HepG2 (cell line): ENCODE measurements at regions not wholly inside any gene's neighbourhood (a gene's known extent, or its start where the extent isn't known, plus 50 kb on each side); places are given as distances from the start of the nearest gene placed in this dataset.

Experiments used
- ADNP ChIP-seq: sonication (generic); formaldehyde crosslinking; IDR thresholded peaks from 2 replicates; pipeline ENCODE4 v1.4.0; 2020; ENCODE audit warnings: missing genetic modification reagents
- FOXA3 ChIP-seq: IDR thresholded peaks from 2 replicates; pipeline ENCODE4 v1.6.1; 2016; ENCODE audit warnings: missing genetic modification reagents, missing compliant biosample characterization
- FOXO4 ChIP-seq: sonication (generic); formaldehyde crosslinking; conservative IDR thresholded peaks from 2 replicates; pipeline ENCODE4 v1.8.1; 2023; ENCODE audit warnings: missing genetic modification reagents
- FOXP1 ChIP-seq, 2 experiments: fragments of 450-650 bp in 1 of 2; IDR thresholded peaks; 2 replicates each; pipeline ENCODE4 v1.6.1; 2017 to 2018; ENCODE audit warnings: antibody characterized with exemption in 1 of 2
- IRX3 ChIP-seq: sonication (generic); formaldehyde crosslinking; IDR thresholded peaks from 2 replicates; pipeline ENCODE4 v1.8.1; 2023; ENCODE audit warnings: mild to moderate bottlenecking, low read depth, missing genetic modification reagents, borderline replicate concordance
- KLF12 ChIP-seq: sonication (generic); formaldehyde crosslinking; IDR thresholded peaks from 2 replicates; pipeline ENCODE4 v1.4.0; 2020; ENCODE audit warnings: missing genetic modification reagents, borderline replicate concordance
- MXD4 ChIP-seq: IDR thresholded peaks from 2 replicates; pipeline ENCODE4 v1.6.1; 2016; ENCODE audit warnings: mild to moderate bottlenecking, missing biosample characterization, missing genetic modification reagents
- PHF20 ChIP-seq: sonication (generic); formaldehyde crosslinking; IDR thresholded peaks from 2 replicates; pipeline ENCODE4 v1.5.0; 2020; ENCODE audit warnings: mild to moderate bottlenecking, missing genetic modification reagents
- SNAPC2 ChIP-seq: sonication (generic); formaldehyde crosslinking; IDR thresholded peaks from 2 replicates; pipeline ENCODE4 v1.8.1; 2022; ENCODE audit warnings: mild to moderate bottlenecking, missing genetic modification reagents
- THAP8 ChIP-seq: sonication (generic); formaldehyde crosslinking; IDR thresholded peaks from 2 replicates; pipeline ENCODE4 v1.5.1; 2020; ENCODE audit warnings: missing genetic modification reagents, mild to moderate bottlenecking, borderline replicate concordance
- TOPORS ChIP-seq: sonication (generic); formaldehyde crosslinking; IDR thresholded peaks from 2 replicates; pipeline ENCODE4 v1.8.0; 2023; ENCODE audit warnings: mild to moderate bottlenecking, missing genetic modification reagents
- ZBTB33 ChIP-seq: sonication (generic); formaldehyde crosslinking; IDR thresholded peaks from 2 replicates; pipeline ENCODE4 v1.4.0; 2020; ENCODE audit warnings: missing genetic modification reagents
- ZBTB38 ChIP-seq: sonication (generic); formaldehyde crosslinking; IDR thresholded peaks from 2 replicates; pipeline ENCODE4 v1.5.1; 2020; ENCODE audit warnings: mild to moderate bottlenecking, missing genetic modification reagents
- ZMAT5 ChIP-seq: sonication (generic); formaldehyde crosslinking; IDR thresholded peaks from 2 replicates; pipeline ENCODE4 v1.5.0; 2020; ENCODE audit warnings: mild to moderate bottlenecking, low read depth, missing genetic modification reagents, borderline replicate concordance
- ZNF12 ChIP-seq: sonication (generic); formaldehyde crosslinking; IDR thresholded peaks from 2 replicates; pipeline ENCODE4 v1.5.0; 2020; ENCODE audit warnings: missing genetic modification reagents
- ZNF563 ChIP-seq: sonication (generic); formaldehyde crosslinking; IDR thresholded peaks from 2 replicates; pipeline ENCODE4 v1.8.0; 2022; ENCODE audit warnings: mild to moderate bottlenecking, moderate library complexity, missing genetic modification reagents
- ZNF564 ChIP-seq: sonication (generic); formaldehyde crosslinking; IDR thresholded peaks from 2 replicates; pipeline ENCODE4 v1.8.1; 2023; ENCODE audit warnings: mild to moderate bottlenecking, missing genetic modification reagents
- ZNF660 ChIP-seq: sonication (generic); formaldehyde crosslinking; IDR thresholded peaks from 2 replicates; pipeline ENCODE4 v1.5.1; 2020; ENCODE audit warnings: mild to moderate bottlenecking, low read depth, missing genetic modification reagents, borderline replicate concordance
- ZNF670 ChIP-seq: sonication (generic); formaldehyde crosslinking; IDR thresholded peaks from 2 replicates; pipeline ENCODE4 v1.8.0; 2022; ENCODE audit warnings: mild to moderate bottlenecking, missing genetic modification reagents, borderline replicate concordance
- TF ChIP-seq, protein P1 (sequence below): sonication (generic); formaldehyde crosslinking; IDR thresholded peaks from 2 replicates; pipeline ENCODE4 v1.8.0; 2022; ENCODE audit warnings: missing genetic modification reagents, mild to moderate bottlenecking, inconsistent platforms, borderline replicate concordance

GRCh38 chr2:20136149-20136548, 84.7 kb upstream of the LAPTM4A start (continued):
- no peak for TF ChIP-seq TOPORS (CRISPR knock-in tag)
- no peak for TF ChIP-seq IRX3 (CRISPR knock-in tag)
- TF ChIP-seq ZBTB33 (CRISPR knock-in tag), result no peak
- no peak for TF ChIP-seq ZNF564
- TF ChIP-seq THAP8 (CRISPR knock-in tag), result no peak
- no peak for TF ChIP-seq ZMAT5
- TF ChIP-seq ZNF12 (CRISPR knock-in tag), result no peak
- TF ChIP-seq, protein P1, sequence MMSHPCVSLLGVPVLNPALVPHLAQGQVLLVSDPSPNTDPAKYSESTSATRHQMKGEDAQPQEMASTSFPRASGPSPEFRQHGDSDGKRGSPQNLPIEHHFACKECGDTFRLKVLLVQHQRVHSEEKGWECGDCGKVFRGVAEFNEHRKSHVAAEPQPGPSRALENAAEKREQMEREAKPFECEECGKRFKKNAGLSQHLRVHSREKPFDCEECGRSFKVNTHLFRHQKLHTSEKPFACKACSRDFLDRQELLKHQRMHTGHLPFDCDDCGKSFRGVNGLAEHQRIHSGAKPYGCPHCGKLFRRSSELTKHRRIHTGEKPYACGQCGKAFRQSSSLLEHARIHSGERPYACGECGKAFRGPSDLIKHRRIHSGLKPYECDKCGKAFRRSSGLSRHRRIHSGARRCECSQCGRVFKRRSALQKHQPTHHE (CRISPR knock-in tag), result no peak
- no peak for TF ChIP-seq FOXO4
- no peak for TF ChIP-seq ZNF563 (CRISPR knock-in tag)
- no peak for TF ChIP-seq MXD4 (CRISPR knock-in tag)
- TF ChIP-seq ADNP (CRISPR knock-in tag), result no peak
- TF ChIP-seq ZBTB38 (CRISPR knock-in tag), result peak; percentile 46; the same call in 1 of the 2 replicates
- no peak for TF ChIP-seq ZNF670 (CRISPR knock-in tag)
- TF ChIP-seq KLF12 (CRISPR knock-in tag), result no peak
- no peak for TF ChIP-seq FOXP1 (IDR thresholded peaks at IDR 0.05)
- TF ChIP-seq FOXP1 (CRISPR knock-in tag; IDR thresholded peaks at IDR 0.05), result no peak
- no peak for TF ChIP-seq SNAPC2
- TF ChIP-seq ZNF660 (CRISPR knock-in tag), result no peak
- no peak for TF ChIP-seq PHF20
- TF ChIP-seq FOXA3 (CRISPR knock-in tag), result no peak
